Mucosa of gallbladder (tissue), 1 donor: ENCODE measurements at regions not wholly inside any gene's neighbourhood (a gene's known extent, or its start where the extent isn't known, plus 50 kb on each side); places are given as distances from the start of the nearest gene placed in this dataset.

Experiments
- DNase-seq: peaks from one replicate; pipeline ENCODE4 v3.0.0-alpha.2; 2020; ENCODE audit warnings: low spot score
- donor health status: DM: no; HTN: no; CAD: no.

DNA sequence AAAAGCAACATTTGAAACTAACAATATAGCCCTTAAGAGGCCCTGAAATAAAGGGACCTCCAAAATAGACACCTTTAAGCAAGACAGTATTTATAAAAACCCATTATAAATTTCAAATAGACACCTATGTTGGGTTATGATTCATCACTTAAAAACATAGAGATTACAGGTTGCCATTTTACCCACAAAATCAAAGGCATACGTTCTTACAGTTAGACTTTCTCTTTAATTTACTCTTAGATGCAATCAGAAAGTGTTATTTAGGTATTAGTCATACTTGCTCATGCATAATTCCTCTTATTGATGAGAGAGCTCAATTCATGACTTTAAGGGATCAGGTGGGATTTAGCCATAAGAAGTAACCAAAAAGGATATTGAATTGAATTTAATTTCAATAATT, 51.5 kb upstream of the TMEM200A start:
- DNase-seq, result no peak

- no peak for DNase-seq
These were observed 52.6 kb upstream of the TMEM200A start for GRCh38 chr6:130313206-130313605.

- no peak for DNase-seq
These were observed 56.8 kb upstream of the TMEM200A start for GRCh38 chr6:130309028-130309427.

GRCh38 chr6:130307752-130308361, 58.0 kb upstream of the TMEM200A start:
- DNase-seq, result no peak

GRCh38 chr6:130306377-130306776, 59.4 kb upstream of the TMEM200A start:
- no peak for DNase-seq

- DNase-seq, result no peak
These were observed 62.4 kb upstream of the TMEM200A start for GRCh38 chr6:130303431-130303830.

DNA sequence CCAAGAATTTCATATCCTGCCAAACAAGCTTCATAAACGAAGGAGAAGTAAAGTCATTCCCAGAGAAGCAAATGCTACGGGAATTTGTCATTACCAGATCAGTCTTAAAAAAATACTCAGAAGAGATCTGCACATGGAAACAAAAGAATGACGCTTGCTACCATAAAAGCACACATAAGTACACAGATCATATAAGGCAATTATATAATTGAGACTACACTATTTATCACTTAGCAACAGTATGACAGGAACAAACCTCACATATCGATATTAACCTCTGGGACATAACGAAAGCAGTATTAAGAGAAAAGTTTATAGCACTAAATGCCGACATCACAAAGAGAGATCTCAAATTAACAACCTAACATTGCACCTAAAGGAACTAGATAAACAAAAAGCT, 67.6 kb upstream of the TMEM200A start:
- no peak for DNase-seq

DNA sequence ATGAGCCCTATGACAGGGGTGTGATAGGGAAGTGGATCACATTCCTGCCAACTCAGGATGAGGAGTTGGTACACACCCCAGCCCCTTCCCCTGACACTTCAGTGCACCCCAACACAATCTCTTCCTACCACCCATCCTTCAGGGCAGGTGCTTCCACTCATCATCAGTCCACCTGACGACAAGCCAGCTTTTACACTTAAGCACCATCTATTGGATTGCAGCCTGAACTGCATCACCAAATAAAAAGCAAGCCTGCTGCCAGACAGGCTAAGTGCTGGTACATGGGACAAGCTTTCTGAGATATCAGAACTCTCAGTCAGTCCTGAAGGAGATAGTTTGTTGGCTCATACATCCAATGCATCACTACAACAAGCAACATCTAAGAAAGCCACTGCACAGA, 69.0 kb upstream of the TMEM200A start:
- no peak for DNase-seq

DNA sequence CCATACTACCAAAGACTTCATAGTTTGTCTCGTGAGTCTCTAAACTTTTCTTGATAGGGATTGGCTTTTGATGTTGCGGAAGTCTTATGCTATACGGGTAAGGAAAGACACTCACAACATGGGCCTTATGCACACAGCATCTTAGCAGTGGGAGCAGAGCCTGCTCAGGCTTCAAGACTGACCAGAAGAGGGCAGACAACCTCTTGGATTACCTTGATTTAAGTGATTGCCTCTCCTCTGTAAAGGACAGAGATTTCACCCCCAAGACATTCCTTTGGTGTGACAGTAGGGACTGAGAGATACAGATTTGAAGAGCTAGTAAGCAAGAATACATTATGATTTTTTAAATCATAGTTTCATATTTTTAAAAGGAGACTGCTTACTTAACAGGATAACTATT, 71.0 kb upstream of the SAMD3 start:
- DNase-seq, result peak; percentile 15

GRCh38 chr6:130288065-130288464, 65.3 kb upstream of the SAMD3 start:
- DNase-seq, result no peak

DNA sequence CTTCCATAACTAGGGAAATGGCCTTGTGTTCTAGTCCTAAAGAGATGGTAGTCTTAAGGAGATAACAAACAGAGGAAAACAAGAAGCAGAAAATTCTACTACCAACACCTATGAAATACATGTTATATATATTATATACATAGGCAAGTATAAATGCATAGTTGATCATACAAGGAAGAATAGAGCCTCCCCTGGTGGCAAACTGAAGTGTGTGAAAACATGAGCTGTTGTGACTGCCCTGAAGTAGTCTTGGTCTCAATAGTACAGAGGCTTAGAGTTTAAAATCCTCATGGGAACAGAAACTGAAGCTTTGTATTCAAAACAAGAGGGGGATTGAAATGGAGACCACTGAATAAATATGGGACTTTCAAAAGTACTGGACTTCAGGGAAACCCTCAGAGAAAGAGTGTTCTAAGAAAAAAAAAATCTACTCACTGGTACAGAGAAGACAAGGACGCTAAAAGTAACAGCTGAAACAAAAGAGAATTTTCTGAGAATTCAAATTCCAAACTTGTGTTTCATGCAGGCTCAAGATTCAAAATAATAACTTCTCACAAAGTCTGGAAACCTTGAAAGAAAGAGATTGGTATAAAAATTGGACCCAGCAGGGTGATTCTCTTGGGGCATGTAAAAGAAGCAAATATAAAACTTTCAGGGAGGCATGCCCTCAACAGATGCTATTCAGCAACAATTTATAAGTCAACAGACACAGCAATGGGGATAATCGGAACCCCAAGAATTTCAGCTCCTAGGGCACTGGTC, 59.7 kb upstream of the SAMD3 start:
- no peak for DNase-seq

DNA sequence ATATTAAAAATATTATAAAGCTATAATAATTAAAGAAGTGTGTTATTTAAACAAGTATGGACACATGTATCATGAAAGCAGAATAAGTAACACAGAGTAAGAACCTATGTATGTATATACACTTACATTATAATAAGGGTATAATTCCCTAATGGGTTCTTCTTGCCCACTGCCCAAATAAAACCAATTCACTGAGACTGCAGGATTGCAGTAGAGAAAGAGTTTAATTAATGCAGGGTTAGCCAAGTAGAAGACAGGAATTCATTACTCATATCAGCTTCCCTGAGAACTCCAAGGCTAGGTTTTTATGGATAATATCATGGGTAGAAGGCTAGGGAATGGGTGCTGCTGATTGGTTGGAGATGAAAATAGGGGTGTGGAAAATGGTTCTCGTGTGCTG, 53.8 kb upstream of the SAMD3 start:
- DNase-seq, result no peak

DNA sequence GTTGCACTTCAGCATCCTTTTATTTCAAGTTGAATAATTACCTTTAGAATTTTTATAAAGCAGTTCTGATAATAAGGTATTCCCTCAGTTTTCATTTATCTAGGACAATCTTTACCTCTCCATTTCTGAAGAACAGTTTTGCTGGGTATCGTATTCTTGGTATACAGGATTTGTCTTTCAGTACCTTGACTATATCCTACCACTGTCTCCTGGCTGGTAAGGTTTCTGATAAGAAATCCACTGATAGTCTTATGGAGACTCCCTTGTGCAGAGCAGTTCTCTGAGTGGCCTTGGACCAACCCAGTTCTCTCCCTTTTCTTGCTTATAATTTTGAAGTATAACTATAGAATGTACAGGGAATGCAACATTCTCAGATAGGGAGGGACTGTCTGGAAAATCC, 51.3 kb upstream of the SAMD3 start:
- no peak for DNase-seq
